ENCODE measurements at regions not wholly inside any gene's neighbourhood (a gene's known extent, or its start where the extent isn't known, plus 50 kb on each side); places are given as distances from the start of the nearest gene placed in this dataset.
"Not testable (repeated sequence)": the region's sequence is repeated elsewhere in the genome, so short reads cannot be mapped to it uniquely, and the experiment has no call there.

- TF ChIP-seq CTCF, POLR2A (IDR thresholded peaks at IDR 0.05): not testable (repeated sequence)
Measured at GRCh38 chr14:105620178-105620864, 93.9 kb downstream of the TMEM121 start.

All from heart left ventricle (tissue), 13 donors.